Urinary bladder (tissue), 3 donors: ENCODE measurements at regions not wholly inside any gene's neighbourhood (a gene's known extent, or its start where the extent isn't known, plus 50 kb on each side); places are given as distances from the start of the nearest gene placed in this dataset.
A peak's percentile ranks its signal among the peaks of the same experiment; 100 is the strongest.
"Not testable (repeated sequence)": the region's sequence is repeated elsewhere in the genome, so short reads cannot be mapped to it uniquely, and the experiment has no call there.

Experiments
- DNase-seq: peaks from one replicate; pipeline ENCODE4 v3.0.0-alpha.2; 2015; ENCODE audit errors: extremely low spot score
- H3K27ac ChIP-seq: one replicate; pipeline ENCODE4 v1.5.1; 2013; ENCODE audit warnings: low read depth, mild to moderate bottlenecking, moderate library complexity
- H3K36me3 ChIP-seq: one replicate; pipeline ENCODE4 v1.6.1; 2013; ENCODE audit warnings: mild to moderate bottlenecking, moderate library complexity; ENCODE audit not compliant: insufficient read depth
- H3K4me1 ChIP-seq: one replicate; pipeline ENCODE4 v1.6.1; 2013; ENCODE audit warnings: mild to moderate bottlenecking, moderate library complexity; ENCODE audit not compliant: insufficient read depth
- H3K4me3 ChIP-seq: one replicate; pipeline ENCODE4 v1.5.1; 2013; ENCODE audit warnings: low read depth, low read length
- WGBS: extraction: QIAGEN DNeasy Blood & Tissue Kit; methylation state at CpG from one replicate; pipeline ENCODE4 v1.1.7; 2013; 5-methylcytosine and 5-hydroxymethylcytosine counted together
- donor health status: healthy with polysubstance abuse.
- donor health status: healthy.

- not testable (repeated sequence) for H3K27ac ChIP-seq, H3K36me3 ChIP-seq, DNase-seq, H3K4me3 ChIP-seq, H3K4me1 ChIP-seq
- 55% methylated on average over 11 of the region's 15 CpGs for WGBS
Observed at GRCh38 chr1:85520826-85521820, 56.2 kb upstream of the DDAH1 start.

- not testable (repeated sequence) for H3K4me3 ChIP-seq, DNase-seq, H3K36me3 ChIP-seq, H3K27ac ChIP-seq, H3K4me1 ChIP-seq
Observed at GRCh38 chr1:85522458-85522857, 57.5 kb upstream of the DDAH1 start.

DNA sequence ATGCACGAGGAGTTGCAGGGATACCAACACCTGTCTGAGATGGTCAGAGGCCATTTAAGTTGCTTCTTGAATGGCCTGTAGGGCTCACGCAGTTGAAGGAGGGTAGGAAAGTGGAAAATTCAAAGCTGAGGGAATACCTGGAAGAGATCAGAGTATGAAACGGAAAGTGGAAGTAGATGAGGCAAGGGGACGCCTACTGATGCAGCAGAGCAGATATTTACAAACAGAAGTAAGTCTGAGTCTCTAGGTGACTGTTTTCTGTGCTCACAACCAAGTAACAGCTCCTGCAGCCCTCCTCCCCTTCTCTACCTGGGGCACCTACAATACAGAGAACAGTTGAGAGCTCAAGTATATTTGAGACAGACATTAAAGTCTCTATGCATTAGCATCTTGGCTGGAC, 57.5 kb upstream of the CCN1 start:
- not testable (repeated sequence) for DNase-seq, H3K4me1 ChIP-seq, H3K27ac ChIP-seq, H3K36me3 ChIP-seq, H3K4me3 ChIP-seq
- WGBS: 81% methylated on average over 3 of the region's 4 CpGs

DNA sequence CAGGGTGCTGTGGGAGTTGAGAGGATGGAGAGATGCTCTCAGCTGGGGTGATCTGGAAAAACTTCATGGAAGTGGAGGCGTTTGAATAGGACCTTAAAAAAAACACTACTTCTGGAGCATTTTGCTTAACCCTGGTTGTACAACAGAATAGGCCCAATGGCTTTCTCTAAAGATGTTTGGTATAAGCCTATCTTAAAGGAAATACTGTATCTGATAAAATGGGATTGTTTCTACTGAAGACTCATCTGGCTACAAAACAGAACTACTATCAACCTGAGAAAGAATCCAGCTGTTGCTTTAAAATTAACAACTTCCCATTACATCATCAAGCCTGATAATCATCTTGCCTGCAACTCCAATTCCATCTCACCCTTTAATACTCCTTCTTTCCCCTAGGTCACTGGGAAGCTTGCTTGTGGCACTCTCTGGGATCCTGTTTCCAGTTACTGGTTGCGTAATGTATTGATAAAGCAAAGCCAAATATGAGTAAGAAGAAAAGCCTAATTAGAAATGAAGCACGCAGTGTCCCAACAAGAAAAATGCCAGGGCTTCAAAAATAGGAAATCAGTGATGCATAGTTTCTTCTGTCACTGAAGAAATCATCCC, 56.2 kb upstream of the CCN1 start:
- not testable (repeated sequence) for H3K27ac ChIP-seq, H3K4me3 ChIP-seq, H3K4me1 ChIP-seq, H3K36me3 ChIP-seq, DNase-seq
- WGBS: 57% methylated on average over 3 of the region's 3 CpGs

DNA sequence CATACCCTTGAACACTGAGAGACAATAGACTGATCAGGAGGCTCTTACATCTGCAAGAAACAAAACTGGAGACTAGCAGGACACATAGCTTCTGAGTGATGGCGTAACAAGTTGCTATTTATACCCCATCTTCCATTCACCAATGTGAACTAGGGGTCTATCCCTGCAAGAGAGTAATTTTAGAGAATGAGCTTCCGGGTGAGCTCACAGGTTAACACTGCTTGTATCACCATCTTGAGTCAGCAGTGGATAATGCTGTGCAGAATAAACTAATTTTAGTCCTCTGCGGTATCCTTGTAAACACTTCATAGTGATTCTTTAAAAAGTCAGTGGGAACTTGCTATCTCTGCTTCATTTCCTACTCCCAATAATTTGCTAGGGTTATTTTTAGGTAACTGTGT, 55.0 kb upstream of the CCN1 start:
- H3K27ac ChIP-seq: peak overlapping the region; percentile 38
- H3K36me3 ChIP-seq, H3K4me3 ChIP-seq, DNase-seq, H3K4me1 ChIP-seq: not testable (repeated sequence)
- WGBS: 24% methylated on average over 2 of the region's 3 CpGs

DNA sequence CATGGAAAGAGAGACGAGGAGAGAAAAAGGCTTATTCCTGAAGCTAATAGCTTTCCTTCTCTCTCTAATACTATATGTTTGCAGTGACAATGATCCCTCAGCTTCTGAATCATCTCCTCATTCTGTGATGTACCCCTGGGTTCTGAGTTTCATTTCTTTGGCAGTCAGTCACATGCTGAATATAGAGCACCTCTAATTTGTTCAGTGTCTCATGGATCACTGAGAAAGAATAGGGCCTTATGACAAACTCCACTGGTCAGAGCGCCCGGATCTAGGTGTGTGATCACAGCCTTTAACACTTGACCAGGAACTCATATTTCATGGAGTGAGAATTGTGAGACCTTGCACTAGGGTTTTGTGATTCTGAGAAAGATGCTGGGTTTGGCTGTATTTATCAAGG, 54.3 kb upstream of the CCN1 start:
- H3K36me3 ChIP-seq, H3K4me3 ChIP-seq, DNase-seq, H3K4me1 ChIP-seq: not testable (repeated sequence)
- H3K27ac ChIP-seq: peak overlapping the region; percentile 38
- 70% methylated on average over 3 of the region's 3 CpGs for WGBS

GRCh38 chr1:85527145-85527544, 53.4 kb upstream of the CCN1 start:
- not testable (repeated sequence) for H3K4me1 ChIP-seq, H3K4me3 ChIP-seq, DNase-seq, H3K27ac ChIP-seq, H3K36me3 ChIP-seq
- WGBS: 7% methylated on average over 4 of the region's 4 CpGs
